IMR-90 (cell line): ENCODE measurements at regions not wholly inside any gene's neighbourhood (a gene's known extent, or its start where the extent isn't known, plus 50 kb on each side); places are given as distances from the start of the nearest gene placed in this dataset.

Experiments used
- ATAC-seq: fragments of 200-7000 bp; cut with Tn5 transposase; 2 replicates; pipeline ENCODE4 v1.9.1; 2020; ENCODE audit warnings: low read depth, mild to moderate bottlenecking, moderate library complexity
- BruUV-seq: library from RNA; stranded (reverse); fragments of 400-500 nt; replicated peaks from 2 replicates; lab custom pipeline; 2021; lab: Mats Ljungman, UMichigan
- CTCF ChIA-PET: fragments of 300-600 bp; formaldehyde crosslinking; extraction: SDS; loops from one replicate; lab custom pipeline; 2021; ENCODE audit warnings: antibody characterized with exemption; lab: Yijun Ruan, JAX
- POLR2A ChIA-PET: fragments of 300-600 bp; sonication (Branson Sonifier 250); formaldehyde crosslinking; loops from one replicate; lab custom pipeline; 2022; ENCODE audit warnings: antibody characterized with exemption; ENCODE audit not compliant: unreplicated experiment; lab: Charles Lee
- DNase-seq: peaks from one replicate; pipeline ENCODE4 v3.0.0; 2013
- H2AFZ ChIP-seq: replicated peaks from 2 replicates; pipeline ENCODE3; 2013; ENCODE audit warnings: low read length, mild to moderate bottlenecking; ENCODE audit not compliant: poor library complexity
- H2AK5ac ChIP-seq: 2 replicates; pipeline ENCODE4 v1.6.1; 2013; ENCODE audit warnings: low read depth, low read length, inconsistent platforms
- H2AK9ac ChIP-seq: replicated peaks from 2 replicates; pipeline ENCODE3; 2013; ENCODE audit warnings: mild to moderate bottlenecking, low read depth, low read length, moderate library complexity; ENCODE audit not compliant: poor library complexity
- H2BK120ac ChIP-seq: 2 replicates; pipeline ENCODE4 v1.6.1; 2013; ENCODE audit warnings: low read depth, low read length, inconsistent platforms
- H2BK15ac ChIP-seq: 3 replicates; pipeline ENCODE4 v1.6.1; 2013; ENCODE audit warnings: low read depth, low read length, inconsistent platforms
- H2BK20ac ChIP-seq: 2 replicates; pipeline ENCODE4 v1.6.1; 2013; ENCODE audit warnings: low read depth, mild to moderate bottlenecking, inconsistent platforms, low read length, moderate library complexity
- H2BK5ac ChIP-seq: 2 replicates; pipeline ENCODE4 v1.6.1; 2013; ENCODE audit warnings: mild to moderate bottlenecking, low read depth, low read length, inconsistent platforms; ENCODE audit not compliant: poor library complexity, severe bottlenecking
- H3K14ac ChIP-seq: replicated peaks from 2 replicates; pipeline ENCODE4 v1.6.1; 2013; ENCODE audit warnings: low read depth, low read length, inconsistent platforms
- H3K18ac ChIP-seq: 2 replicates; pipeline ENCODE4 v1.6.1; 2013; ENCODE audit warnings: low read depth, low read length, control low read depth
- H3K23ac ChIP-seq: 2 replicates; pipeline ENCODE4 v1.6.1; 2013; ENCODE audit warnings: low read depth, low read length, inconsistent platforms
- H3K27ac ChIP-seq: 2 replicates; pipeline ENCODE4 v1.5.1; 2013; ENCODE audit warnings: mild to moderate bottlenecking, control low read depth, low read length; ENCODE audit not compliant: insufficient read depth
- H3K27me3 ChIP-seq: 2 replicates; pipeline ENCODE4 v1.6.1; 2013; ENCODE audit warnings: low read length; ENCODE audit not compliant: control insufficient read depth, insufficient read depth
- H3K36me3 ChIP-seq: 2 replicates; pipeline ENCODE4 v1.6.1; 2013; ENCODE audit warnings: low read length, mixed read lengths; ENCODE audit not compliant: control insufficient read depth, insufficient read depth
- H3K4ac ChIP-seq: 2 replicates; pipeline ENCODE4 v1.6.1; 2013; ENCODE audit warnings: low read depth, low read length, inconsistent platforms
- H3K4me1 ChIP-seq: 2 replicates; pipeline ENCODE4 v1.6.1; 2013; ENCODE audit warnings: low read length, mixed read lengths; ENCODE audit not compliant: control insufficient read depth, insufficient read depth
- H3K4me2 ChIP-seq: 2 replicates; pipeline ENCODE4 v1.6.1; 2013; ENCODE audit warnings: low read depth, mild to moderate bottlenecking, control low read depth, low read length, moderate library complexity
- H3K4me3 ChIP-seq: 2 replicates; pipeline ENCODE4 v1.5.1; 2013; ENCODE audit warnings: low read depth, mild to moderate bottlenecking, control low read depth, low read length, moderate library complexity; ENCODE audit not compliant: insufficient read depth
- H3K56ac ChIP-seq: 2 replicates; pipeline ENCODE4 v1.6.1; 2013; ENCODE audit warnings: low read length, inconsistent platforms; ENCODE audit not compliant: insufficient read depth; ENCODE audit errors: extremely low read depth
- H3K79me1 ChIP-seq, 2 experiments: 2 replicates each; pipeline ENCODE4 v1.6.1; 2013; ENCODE audit warnings: low read length in 2 of 2, inconsistent platforms in 1 of 2, low read depth in 1 of 2
- H3K9ac ChIP-seq: 2 replicates; pipeline ENCODE4 v1.6.1; 2013; ENCODE audit warnings: low read depth, low read length, control low read depth
- H3K9me1 ChIP-seq: 2 replicates; pipeline ENCODE4 v1.6.1; 2013; ENCODE audit warnings: low read length, inconsistent platforms; ENCODE audit not compliant: insufficient read depth
- H3K9me3 ChIP-seq: 2 replicates; pipeline ENCODE4 v1.6.1; 2013; ENCODE audit warnings: low read length; ENCODE audit not compliant: control insufficient read depth, insufficient read depth
- H4K20me1 ChIP-seq: 2 replicates; pipeline ENCODE4 v1.6.1; 2013; ENCODE audit warnings: low read length, inconsistent platforms; ENCODE audit not compliant: insufficient read depth
- H4K5ac ChIP-seq: 2 replicates; pipeline ENCODE4 v1.6.1; 2013; ENCODE audit warnings: mild to moderate bottlenecking, low read depth, low read length, control low read depth
- H4K8ac ChIP-seq, 2 experiments: 2 replicates each; pipeline ENCODE4 v1.6.1; 2013; ENCODE audit warnings: low read depth in 2 of 2, low read length in 2 of 2, control low read depth in 1 of 2, inconsistent platforms in 1 of 2
- H4K91ac ChIP-seq: 2 replicates; pipeline ENCODE4 v1.6.1; 2013; ENCODE audit warnings: low read depth, low read length, inconsistent platforms; ENCODE audit not compliant: insufficient read depth
- BHLHE40 ChIP-seq: fragments of 150-350 bp; IDR thresholded peaks from 2 replicates; pipeline ENCODE4 v1.6.1; 2016; ENCODE audit warnings: mild to moderate bottlenecking, low read depth, low read length
- CEBPB ChIP-seq: IDR thresholded peaks from 2 replicates; pipeline ENCODE4 v1.6.1; 2012; ENCODE audit warnings: low read depth, low read length, improper control_type of control experiment
- CHD1 ChIP-seq: IDR thresholded peaks from 2 replicates; pipeline ENCODE4 v1.6.1; 2012; ENCODE audit warnings: low read depth, low read length, improper control_type of control experiment
- CTCF ChIP-seq: conservative IDR thresholded peaks from 2 replicates; pipeline ENCODE4 v1.5.1; 2012; ENCODE audit warnings: mild to moderate bottlenecking, low read depth, low read length, improper control_type of control experiment
- ELK1 ChIP-seq: fragments of 150-350 bp; IDR thresholded peaks from 2 replicates; pipeline ENCODE4 v1.6.1; 2016; ENCODE audit warnings: low read depth, mild to moderate bottlenecking, low read length, moderate library complexity, borderline replicate concordance
- FOS ChIP-seq: fragments of 150-350 bp; IDR thresholded peaks from 2 replicates; pipeline ENCODE4 v1.6.1; 2016; ENCODE audit warnings: low read depth, low read length
- MAFK ChIP-seq: IDR thresholded peaks from 2 replicates; pipeline ENCODE4 v1.6.1; 2012; ENCODE audit warnings: low read depth, low read length, improper control_type of control experiment
- MAZ ChIP-seq: IDR thresholded peaks from 2 replicates; pipeline ENCODE4 v1.6.1; 2012; ENCODE audit warnings: low read depth, mild to moderate bottlenecking, low read length, improper control_type of control experiment, moderate library complexity, borderline replicate concordance
- MXI1 ChIP-seq: IDR thresholded peaks from 2 replicates; pipeline ENCODE4 v1.6.1; 2012; ENCODE audit warnings: low read depth, mild to moderate bottlenecking, low read length, moderate library complexity, borderline replicate concordance
- NFE2L2 ChIP-seq: fragments of 150-350 bp; IDR thresholded peaks from 2 replicates; pipeline ENCODE4 v1.6.1; 2016; ENCODE audit warnings: low read depth, mild to moderate bottlenecking, low read length
- POLR2A ChIP-seq: IDR thresholded peaks from 2 replicates; pipeline ENCODE4 v1.6.1; 2012; ENCODE audit warnings: mild to moderate bottlenecking, low read depth, low read length
- RAD21 ChIP-seq: IDR thresholded peaks from 2 replicates; pipeline ENCODE4 v1.6.1; 2012; ENCODE audit warnings: low read length, improper control_type of control experiment
- RCOR1 ChIP-seq: IDR thresholded peaks from 2 replicates; pipeline ENCODE4 v1.6.1; 2012; ENCODE audit warnings: mild to moderate bottlenecking, low read length, improper control_type of control experiment; ENCODE audit not compliant: insufficient replicate concordance
- RFX5 ChIP-seq: IDR thresholded peaks from 2 replicates; pipeline ENCODE4 v1.8.0; 2012; ENCODE audit warnings: low read depth, mild to moderate bottlenecking, low read length, moderate library complexity
- SMC3 ChIP-seq: fragments of 150-350 bp; IDR thresholded peaks from 2 replicates; pipeline ENCODE4 v1.6.1; 2016; ENCODE audit warnings: low read depth, mild to moderate bottlenecking, antibody characterized with exemption, low read length, moderate library complexity
- USF2 ChIP-seq: fragments of 150-350 bp; IDR thresholded peaks from 2 replicates; pipeline ENCODE4 v1.6.1; 2017; ENCODE audit warnings: mild to moderate bottlenecking, antibody characterized with exemption, low read length, low read depth
- WGBS, 2 experiments: methylation state at CpG; one replicate each; pipeline versions ENCODE4 v1.1.5 to v1.1.7; 2013; ENCODE audit warnings: missing lambda C conversion rate in 2 of 2; ENCODE audit not compliant: insufficient read length in 1 of 2; ENCODE audit errors: extremely low coverage in 2 of 2; 5-methylcytosine and 5-hydroxymethylcytosine counted together
- dilution Hi-C: fragments of 300-500 bp; cut with HindIII; formaldehyde crosslinking; loops from one replicate; pipeline ENCODE4 v1.14.3; 2018; ENCODE audit warnings: low sequenced_read_pairs; ENCODE audit not compliant: unreplicated experiment
- in situ Hi-C: fragments of 300-500 bp; cut with MboI; formaldehyde crosslinking; loops from 3 replicates; pipeline ENCODE4 v1.14.3; 2019; ENCODE audit warnings: low sequenced_read_pairs, inconsistent platforms, mixed read lengths
- intact Hi-C: fragments of 100-400 bp; cut with micrococcal nuclease; formaldehyde crosslinking; loops from 2 replicates; pipeline ENCODE4 v1.10.0; 2022

GRCh38 chr9:82088591-82088990 is 100.0 kb downstream of the SPATA31D1 start:
- in situ Hi-C loops (no loop called here), dilution Hi-C loops (no loop called here), intact Hi-C loops (no loop called here)
- Histone ChIP-seq H3K4me1 (no peaks in the 10 kb centered on the region; the same call in 1 of the 2 replicates), H3K36me3 (no peaks in the 10 kb centered on the region), H3K9me1 (0 out of 2 replicates have a peak, but pooled peaks cover 3% of the 10 kb centered on the region), H3K27me3 (peaks cover 5% of the 10 kb centered on the region), H2AFZ (no peak overlapping the region), H4K5ac (no peak overlapping the region), H3K23ac (no peak overlapping the region), H2BK20ac (no peak overlapping the region), H4K20me1 (no peaks in the 10 kb centered on the region), H2AK9ac (no peak overlapping the region), H2BK5ac (no peak overlapping the region), H4K91ac (no peak overlapping the region), H3K18ac (no peak overlapping the region), H3K79me1 (no peaks in the 10 kb centered on the region), H2BK15ac (no peak overlapping the region), H2BK120ac (no peak overlapping the region), H3K9ac (no peak overlapping the region), H3K56ac (no peak overlapping the region), H3K27ac (no peak overlapping the region), H3K14ac (no peak overlapping the region), H3K4me2 (no peak overlapping the region), H3K9me3 (no peaks in the 10 kb centered on the region), H3K4ac (no peak overlapping the region), H2AK5ac (no peak overlapping the region), H3K4me3 (no peak overlapping the region), H4K8ac (no peak overlapping the region)
- 92% methylated on average over 14 of the region's 24 CpGs; no CpG with 5 or more reads in 1 of the 2 experiments for WGBS, 2 experiments
- CTCF ChIA-PET = no interaction called here
- DNase-seq (no peak), ATAC-seq (no peak)
- TF ChIP-seq ELK1 (no peak), RCOR1 (no peak), USF2 (no peak), SMC3 (no peak), MAZ (no peak), RFX5 (no peak), NFE2L2 (no peak), BHLHE40 (no peak), CEBPB (no peak), MAFK (no peak), MXI1 (no peak), POLR2A (no peak), CTCF (no peak), CHD1 (no peak), FOS (no peak), RAD21 (no peak)
- POLR2A ChIA-PET = no interaction called here
- no TSS peak for BruUV-seq
